Astrocyte (in vitro differentiated cells and primary cell): ENCODE measurements at regions not wholly inside any gene's neighbourhood (a gene's known extent, or its start where the extent isn't known, plus 50 kb on each side); places are given as distances from the start of the nearest gene placed in this dataset.

Experiments
- DNase-seq: peaks from one replicate; pipeline ENCODE4 v3.0.0-alpha.2; 2010; ENCODE audit warnings: low read depth
- FAIRE-seq: peaks from 2 replicates; lab custom pipeline; 2011; peaks lifted over from hg19 to GRCh38; lab: Jason Lieb, UNC
- H2AFZ ChIP-seq: 2 replicates; pipeline ENCODE4 v1.6.0; 2012; ENCODE audit warnings: low read depth, low read length, inconsistent platforms
- H3K27ac ChIP-seq: 2 replicates; pipeline ENCODE4 v1.5.1; 2011; ENCODE audit warnings: low read depth, low read length, inconsistent platforms
- H3K27me3 ChIP-seq: 2 replicates; pipeline ENCODE4 v1.6.0; 2011; ENCODE audit warnings: low read length, inconsistent platforms; ENCODE audit not compliant: insufficient read depth
- H3K36me3 ChIP-seq: 2 replicates; pipeline ENCODE4 v1.5.1; 2011; ENCODE audit warnings: low read length, inconsistent platforms; ENCODE audit not compliant: insufficient read depth
- H3K4me1 ChIP-seq: 2 replicates; pipeline ENCODE4 v1.5.1; 2011; ENCODE audit warnings: low read length, inconsistent platforms; ENCODE audit not compliant: insufficient read depth
- H3K4me2 ChIP-seq: 2 replicates; pipeline ENCODE4 v1.6.0; 2012; ENCODE audit warnings: low read length, inconsistent platforms
- H3K4me3 ChIP-seq: 2 replicates; pipeline ENCODE4 v1.5.1; 2011; ENCODE audit warnings: low read depth, mild to moderate bottlenecking, low read length, inconsistent platforms; ENCODE audit not compliant: insufficient read depth
- H3K79me2 ChIP-seq: 2 replicates; pipeline ENCODE4 v1.6.0; 2012; ENCODE audit warnings: mild to moderate bottlenecking, low read length, inconsistent platforms; ENCODE audit not compliant: insufficient read depth
- H3K9ac ChIP-seq: 2 replicates; pipeline ENCODE4 v1.6.0; 2012; ENCODE audit warnings: mild to moderate bottlenecking, low read length, inconsistent platforms
- H3K9me3 ChIP-seq: 2 replicates; pipeline ENCODE4 v1.5.1; 2012; ENCODE audit warnings: low read depth, mild to moderate bottlenecking, low read length, inconsistent platforms; ENCODE audit not compliant: insufficient read depth
- H4K20me1 ChIP-seq: 2 replicates; pipeline ENCODE4 v1.6.0; 2012; ENCODE audit warnings: low read length, inconsistent platforms; ENCODE audit not compliant: insufficient read depth
- H3K27ac Mint-ChIP-seq: one replicate; pipeline ENCODE4 v1.8.0; 2021; ENCODE audit warnings: mild to moderate bottlenecking, mixed read lengths; ENCODE audit not compliant: unreplicated experiment
- H3K27me3 Mint-ChIP-seq: one replicate; pipeline ENCODE4 v1.8.0; 2021; ENCODE audit warnings: low read depth, mixed read lengths; ENCODE audit not compliant: unreplicated experiment
- H3K36me3 Mint-ChIP-seq: one replicate; pipeline ENCODE4 v1.8.0; 2021; ENCODE audit warnings: low read depth, mixed read lengths; ENCODE audit not compliant: unreplicated experiment
- H3K4me1 Mint-ChIP-seq: one replicate; pipeline ENCODE4 v1.8.0; 2021; ENCODE audit warnings: low read depth, mixed read lengths; ENCODE audit not compliant: unreplicated experiment
- H3K4me3 Mint-ChIP-seq: one replicate; pipeline ENCODE4 v1.8.0; 2021; ENCODE audit warnings: mild to moderate bottlenecking, moderate library complexity, mixed read lengths; ENCODE audit not compliant: unreplicated experiment
- H3K9me3 Mint-ChIP-seq: one replicate; pipeline ENCODE4 v1.8.0; 2021; ENCODE audit warnings: mild to moderate bottlenecking, mixed read lengths; ENCODE audit not compliant: unreplicated experiment
- EZH2 ChIP-seq: IDR thresholded peaks from 2 replicates; pipeline ENCODE4 v1.6.1; 2012; ENCODE audit warnings: mild to moderate bottlenecking, low read length, inconsistent platforms; ENCODE audit not compliant: insufficient read depth
- TF ChIP-seq, protein P1 (sequence below): IDR thresholded peaks from 2 replicates; pipeline ENCODE4 v1.5.1; 2011; ENCODE audit warnings: low read depth, mild to moderate bottlenecking, inconsistent platforms, low read length, moderate library complexity; ENCODE audit not compliant: insufficient read depth

DNA sequence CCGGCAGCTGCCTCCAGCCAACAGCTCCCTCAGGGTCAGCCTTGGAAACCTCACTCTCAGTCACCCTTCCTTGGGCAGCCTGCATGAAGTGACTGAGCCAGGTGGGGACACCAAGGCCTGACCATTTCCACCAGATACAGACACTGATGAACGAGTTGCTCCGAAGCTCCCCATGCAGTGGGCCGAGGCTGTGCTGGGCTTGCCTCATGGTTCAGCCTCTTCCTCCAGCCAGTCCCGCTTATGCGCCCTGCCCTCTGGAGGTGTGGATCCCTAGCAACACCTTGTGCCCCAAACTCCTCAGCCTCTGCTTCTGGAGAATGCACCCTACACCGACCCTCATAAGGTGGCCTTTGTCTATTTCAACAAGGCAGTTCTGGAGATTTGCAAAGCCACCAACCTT is 236.0 kb downstream of the RRAGC start:
- FAIRE-seq = no peak
- no peaks in the 10 kb centered on the region for H3K36me3 Mint-ChIP-seq
- no peaks in the 10 kb centered on the region for H3K9me3 ChIP-seq

DNA sequence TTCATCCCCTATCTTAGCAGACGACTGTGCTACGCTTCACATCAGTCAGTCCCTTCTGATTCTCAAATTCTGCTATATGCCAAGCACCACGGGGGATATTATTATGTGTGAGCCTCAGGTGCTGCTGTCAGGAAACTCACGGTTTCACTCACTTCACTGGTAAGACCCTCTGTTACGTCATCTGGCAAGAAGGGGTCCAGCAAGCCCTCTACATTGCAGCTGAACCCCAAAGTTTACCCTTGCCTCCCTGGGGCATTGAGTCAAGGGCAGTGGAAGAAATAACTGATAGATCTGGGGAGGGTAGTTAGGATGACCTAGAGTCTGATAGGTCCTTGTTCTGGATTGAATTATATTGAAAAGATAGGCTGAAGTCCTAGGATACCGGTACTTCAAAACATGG is 237.4 kb downstream of the RRAGC start:
- Histone ChIP-seq H3K4me2 (no peak overlapping the region), H2AFZ (no peak overlapping the region), H3K4me3 (no peak overlapping the region), H4K20me1 (no peaks in the 10 kb centered on the region), H3K27me3 (peaks cover 5% of the 10 kb centered on the region), H3K79me2 (no peaks in the 10 kb centered on the region), H3K9me3 (no peaks in the 10 kb centered on the region), H3K4me1 (no peaks in the 10 kb centered on the region), H3K36me3 (no peaks in the 10 kb centered on the region), H3K27ac (no peak overlapping the region), H3K9ac (no peak overlapping the region)
- Mint-ChIP-seq H3K27me3 (peaks cover 52% of the 10 kb centered on the region), H3K27ac (no peak overlapping the region), H3K4me3 (no peak overlapping the region), H3K9me3 (no peaks in the 10 kb centered on the region), H3K36me3 (no peaks in the 10 kb centered on the region), H3K4me1 (no peaks in the 10 kb centered on the region)
- no peak for FAIRE-seq
- DNase-seq = no peak
- TF ChIP-seq, protein P1, sequence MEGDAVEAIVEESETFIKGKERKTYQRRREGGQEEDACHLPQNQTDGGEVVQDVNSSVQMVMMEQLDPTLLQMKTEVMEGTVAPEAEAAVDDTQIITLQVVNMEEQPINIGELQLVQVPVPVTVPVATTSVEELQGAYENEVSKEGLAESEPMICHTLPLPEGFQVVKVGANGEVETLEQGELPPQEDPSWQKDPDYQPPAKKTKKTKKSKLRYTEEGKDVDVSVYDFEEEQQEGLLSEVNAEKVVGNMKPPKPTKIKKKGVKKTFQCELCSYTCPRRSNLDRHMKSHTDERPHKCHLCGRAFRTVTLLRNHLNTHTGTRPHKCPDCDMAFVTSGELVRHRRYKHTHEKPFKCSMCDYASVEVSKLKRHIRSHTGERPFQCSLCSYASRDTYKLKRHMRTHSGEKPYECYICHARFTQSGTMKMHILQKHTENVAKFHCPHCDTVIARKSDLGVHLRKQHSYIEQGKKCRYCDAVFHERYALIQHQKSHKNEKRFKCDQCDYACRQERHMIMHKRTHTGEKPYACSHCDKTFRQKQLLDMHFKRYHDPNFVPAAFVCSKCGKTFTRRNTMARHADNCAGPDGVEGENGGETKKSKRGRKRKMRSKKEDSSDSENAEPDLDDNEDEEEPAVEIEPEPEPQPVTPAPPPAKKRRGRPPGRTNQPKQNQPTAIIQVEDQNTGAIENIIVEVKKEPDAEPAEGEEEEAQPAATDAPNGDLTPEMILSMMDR = no peak
- TF ChIP-seq EZH2 = no peak

More for the DNA sequence above, 236.0 kb downstream of the RRAGC start:
- Mint-ChIP-seq H3K4me3 (no peak overlapping the region), H3K4me1 (no peaks in the 10 kb centered on the region), H3K9me3 (no peaks in the 10 kb centered on the region), H3K27ac (no peak overlapping the region), H3K27me3 (peaks cover 52% of the 10 kb centered on the region)
- Histone ChIP-seq H3K4me3 (no peak overlapping the region), H3K27ac (no peak overlapping the region), H3K27me3 (peaks cover 5% of the 10 kb centered on the region), H2AFZ (no peak overlapping the region), H3K79me2 (no peaks in the 10 kb centered on the region), H3K9ac (no peak overlapping the region), H3K36me3 (no peaks in the 10 kb centered on the region), H4K20me1 (no peaks in the 10 kb centered on the region), H3K4me1 (no peaks in the 10 kb centered on the region), H3K4me2 (no peak overlapping the region)
- no peak for TF ChIP-seq EZH2
- TF ChIP-seq, protein P1 = no peak
- no peak for DNase-seq

DNA sequence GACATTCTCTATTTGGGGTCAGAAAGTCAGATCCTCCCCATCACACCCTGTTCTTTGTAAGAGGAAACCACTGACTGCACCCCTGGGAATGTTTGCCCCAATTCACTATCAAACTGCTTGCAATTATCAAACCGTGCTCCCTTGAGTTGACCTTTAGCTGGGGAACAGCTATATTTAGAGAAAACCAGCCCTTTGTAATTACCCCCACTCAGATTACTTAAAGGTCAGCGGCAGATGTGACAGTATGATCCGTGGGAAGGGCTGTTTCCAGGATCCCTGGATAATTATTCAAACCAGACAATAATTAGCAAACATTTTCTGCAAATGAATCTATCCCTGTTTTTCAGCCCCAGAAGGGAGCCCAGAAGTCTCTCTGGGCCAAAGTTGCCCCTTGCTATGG is 242.7 kb downstream of the RRAGC start:
- DNase-seq (no peak), FAIRE-seq (no peak)
- Mint-ChIP-seq H3K4me3 (no peak overlapping the region), H3K27ac (no peak overlapping the region), H3K4me1 (peaks cover 12% of the 10 kb centered on the region), H3K36me3 (no peaks in the 10 kb centered on the region), H3K9me3 (peaks cover 8% of the 10 kb centered on the region), H3K27me3 (peaks cover 40% of the 10 kb centered on the region)
- TF ChIP-seq, protein P1 = no peak
- no peak for TF ChIP-seq EZH2
- Histone ChIP-seq H3K79me2 (no peaks in the 10 kb centered on the region), H4K20me1 (no peaks in the 10 kb centered on the region), H2AFZ (no peak overlapping the region), H3K9ac (no peak overlapping the region), H3K9me3 (no peaks in the 10 kb centered on the region), H3K36me3 (no peaks in the 10 kb centered on the region), H3K4me1 (no peaks in the 10 kb centered on the region), H3K27me3 (peaks cover 8% of the 10 kb centered on the region), H3K4me3 (no peak overlapping the region), H3K27ac (no peak overlapping the region), H3K4me2 (no peak overlapping the region)
